GM18868 (cell line): ENCODE measurements at regions not wholly inside any gene's neighbourhood (a gene's known extent, or its start where the extent isn't known, plus 50 kb on each side); places are given as distances from the start of the nearest gene placed in this dataset.

Source experiments
- ATAC-seq: cut with Tn5 transposase; IDR thresholded peaks from one replicate; pipeline ENCODE4 v1.9.1; 2021; ENCODE audit warnings: mild to moderate bottlenecking, moderate library complexity; ENCODE audit not compliant: unreplicated experiment

DNA sequence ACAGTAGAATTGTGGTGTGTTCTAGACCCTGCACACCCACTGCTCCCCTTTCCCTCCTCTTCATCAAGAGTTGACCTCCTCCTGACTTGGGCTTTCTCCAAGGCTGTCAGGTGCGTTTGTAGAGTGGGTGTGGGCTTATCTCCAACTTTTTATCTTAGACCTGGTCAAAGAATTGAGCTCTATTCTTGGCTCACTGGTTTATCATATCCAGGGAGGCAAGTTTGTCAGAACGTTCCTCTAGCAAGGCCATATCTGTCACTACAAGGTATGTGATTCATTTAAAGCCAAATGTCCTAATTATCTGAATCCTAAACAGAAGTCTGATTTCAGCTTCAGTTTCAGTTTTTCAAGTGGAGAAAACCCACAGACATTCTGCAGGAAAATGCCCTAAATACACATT, 117.1 kb upstream of the MGAT5 start:
- peak; percentile 34 for ATAC-seq

DNA sequence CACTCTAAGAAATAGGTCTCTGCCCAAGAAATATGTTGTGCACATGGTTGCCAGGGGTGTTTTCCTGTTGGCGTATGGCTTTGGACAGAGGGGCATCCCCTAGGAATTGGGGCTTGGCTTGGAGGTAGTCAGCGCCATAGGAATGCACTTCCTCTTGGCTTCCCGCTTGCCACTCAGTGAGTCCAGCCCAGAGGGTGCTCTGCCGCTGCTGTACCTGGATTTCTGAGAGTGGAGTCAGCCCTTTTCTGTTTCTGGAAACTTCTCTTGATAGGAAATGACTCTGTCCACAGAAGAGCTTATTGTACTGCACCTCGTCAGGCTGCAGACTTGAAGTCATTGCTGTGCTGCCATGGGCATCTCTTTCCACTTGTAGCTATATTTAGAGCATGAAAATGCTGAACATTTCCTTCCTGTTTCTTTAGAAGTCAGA, 116.7 kb upstream of the MGAT5 start:
- ATAC-seq = peak; percentile 52

DNA sequence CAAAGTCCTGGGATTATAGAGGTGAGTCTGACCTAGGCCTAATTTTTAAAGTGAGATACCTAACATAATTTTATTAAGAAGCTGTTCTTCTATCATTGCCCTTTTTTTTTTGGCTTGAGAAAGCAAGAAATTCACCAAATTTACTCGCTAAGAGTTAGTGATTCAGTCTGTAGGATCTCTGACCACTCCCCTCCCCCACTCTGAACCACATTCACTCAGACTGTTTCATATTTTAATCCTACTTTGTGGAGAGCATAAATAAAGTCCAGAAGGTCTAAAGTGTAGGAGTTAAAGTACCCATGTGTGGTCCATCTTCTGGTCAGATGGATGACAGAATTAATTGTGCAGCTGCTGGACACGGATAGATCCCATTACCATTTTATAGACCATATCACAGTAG, 115.8 kb upstream of the MGAT5 start:
- ATAC-seq = no peak

DNA sequence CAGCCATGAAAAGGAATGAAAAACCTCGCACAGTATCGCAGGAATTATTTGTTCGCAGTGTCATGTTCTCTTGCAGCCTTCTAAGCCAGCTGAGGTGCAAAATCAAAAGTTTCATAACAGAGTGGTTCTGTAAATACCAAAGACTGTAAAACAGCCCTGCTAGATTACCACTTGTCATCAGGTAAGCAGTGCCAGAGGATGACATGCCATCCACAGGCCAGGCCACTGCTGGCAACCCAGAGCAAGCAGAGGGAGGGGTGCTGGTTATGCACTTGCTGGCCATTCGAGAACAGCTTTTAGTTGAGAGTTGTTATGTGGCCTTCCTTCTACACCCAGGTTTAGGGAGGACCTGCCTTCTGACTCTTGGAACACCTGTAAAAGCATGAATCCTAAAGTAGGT, 114.3 kb upstream of the MGAT5 start:
- ATAC-seq = no peak

DNA sequence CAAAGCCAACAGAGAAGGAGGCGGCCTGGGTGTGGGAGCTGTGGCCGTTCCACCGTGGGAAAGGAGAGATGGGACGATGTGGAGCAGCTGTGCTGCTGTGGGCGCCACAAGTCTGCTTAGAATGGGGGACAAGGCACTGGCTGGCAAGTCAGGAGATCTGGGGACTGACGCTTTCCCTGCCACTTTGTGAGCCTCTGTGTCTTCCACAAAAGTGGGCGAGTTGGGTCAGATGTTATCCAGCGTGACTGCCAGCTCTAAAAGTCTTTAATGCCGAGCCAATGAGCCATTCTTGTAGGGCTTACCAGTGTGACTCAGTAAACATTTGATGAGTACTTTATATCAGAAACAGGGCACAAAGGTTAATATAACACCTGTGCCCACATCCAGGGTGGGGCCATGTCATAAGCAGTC, 113.6 kb upstream of the MGAT5 start:
- ATAC-seq = no peak

- ATAC-seq = no peak
Observed at GRCh38 chr2:134141598-134142340, 112.1 kb upstream of the MGAT5 start.

DNA sequence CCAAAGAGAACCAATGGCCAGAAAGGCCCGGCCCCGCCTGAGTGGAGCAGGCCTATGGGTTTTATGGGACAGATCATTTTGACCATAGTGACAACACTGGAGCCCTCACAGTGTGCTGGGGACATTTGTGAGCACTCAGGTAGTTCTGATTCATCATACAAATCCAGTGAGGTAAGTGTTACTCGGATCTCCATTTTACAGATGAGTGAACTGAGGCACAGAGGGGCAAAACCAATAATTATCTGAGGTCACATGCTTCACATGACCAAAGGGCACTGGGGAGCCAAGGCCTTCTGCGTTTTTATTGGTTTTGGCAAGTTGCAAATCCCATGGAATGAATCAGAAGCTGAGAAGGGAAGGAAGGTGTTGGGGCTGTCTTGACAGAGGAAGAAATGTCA, 111.5 kb upstream of the MGAT5 start:
- ATAC-seq = no peak

DNA sequence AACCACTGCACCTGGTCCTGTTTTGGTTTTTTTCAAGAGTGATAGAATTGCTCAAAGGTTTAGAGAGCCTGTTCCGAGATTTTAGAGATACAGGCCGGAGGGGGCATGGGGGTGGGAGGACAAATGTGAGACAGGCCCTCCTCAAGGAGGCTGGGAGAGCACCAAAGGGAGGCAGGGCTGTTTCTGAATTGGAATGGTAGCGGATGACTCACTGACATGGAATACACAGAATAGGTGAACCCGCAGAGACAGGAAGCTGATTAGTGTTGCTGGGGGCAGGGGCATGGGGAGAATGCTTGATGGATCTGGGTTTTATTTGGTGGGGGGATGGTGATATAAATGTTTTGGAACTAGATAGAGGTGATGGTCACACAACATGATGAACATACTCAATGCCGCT, 111.0 kb upstream of the MGAT5 start:
- ATAC-seq = no peak

- no peak for ATAC-seq
Observed at GRCh38 chr2:134143568-134143967, 110.3 kb upstream of the MGAT5 start.

DNA sequence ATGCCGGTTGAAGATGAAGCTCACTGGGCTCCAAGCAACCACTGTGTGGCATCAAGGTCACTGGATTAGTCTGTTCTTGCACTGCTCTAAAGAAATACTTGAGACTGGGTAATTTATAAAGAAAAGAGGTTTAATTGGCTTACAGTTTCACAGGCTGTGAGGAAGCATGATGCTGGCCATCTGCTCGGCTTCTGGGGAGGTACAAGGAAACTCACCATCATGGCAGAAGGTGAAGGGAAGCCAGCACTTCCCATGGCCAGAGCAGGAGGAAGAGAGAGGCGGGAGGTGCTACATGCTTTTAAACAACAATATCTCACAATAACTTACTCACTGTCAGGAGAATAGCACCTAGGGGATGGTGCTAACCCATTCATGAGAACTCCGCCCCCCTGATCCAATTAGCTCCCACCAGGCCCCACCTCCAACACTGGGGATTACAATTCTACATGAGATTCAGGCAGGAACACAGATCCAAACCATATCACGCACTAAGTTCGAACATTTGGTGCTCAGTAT, 109.7 kb upstream of the MGAT5 start:
- no peak for ATAC-seq

- no peak for ATAC-seq
Observed at GRCh38 chr2:134144651-134145050, 109.2 kb upstream of the MGAT5 start.

GRCh38 chr2:134145519-134145918, 108.4 kb upstream of the MGAT5 start:
- ATAC-seq = no peak

GRCh38 chr2:134146161-134146560, 107.7 kb upstream of the MGAT5 start:
- no peak for ATAC-seq

- no peak for ATAC-seq
Observed at GRCh38 chr2:134146620-134147019, 107.3 kb upstream of the MGAT5 start.

DNA sequence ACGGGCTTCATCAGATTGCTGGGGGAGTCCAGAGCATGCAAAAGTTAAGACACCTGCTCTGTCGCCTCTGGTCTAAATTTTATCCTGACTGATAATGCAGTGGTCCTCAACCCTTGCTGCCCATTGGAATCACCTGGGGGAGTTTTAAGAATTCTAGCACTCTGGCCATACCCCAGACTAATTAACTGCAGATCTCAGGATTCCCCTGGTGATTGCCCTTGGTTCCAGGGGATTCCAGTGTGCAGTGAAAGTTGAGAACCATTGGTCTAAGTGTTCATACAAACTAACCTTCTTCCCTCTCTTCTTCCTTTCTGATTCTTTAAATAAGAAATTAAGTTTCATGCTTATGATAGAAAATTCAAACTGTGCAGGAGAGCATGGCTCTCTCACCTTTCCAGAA, 105.7 kb upstream of the MGAT5 start:
- ATAC-seq = peak; percentile 54

DNA sequence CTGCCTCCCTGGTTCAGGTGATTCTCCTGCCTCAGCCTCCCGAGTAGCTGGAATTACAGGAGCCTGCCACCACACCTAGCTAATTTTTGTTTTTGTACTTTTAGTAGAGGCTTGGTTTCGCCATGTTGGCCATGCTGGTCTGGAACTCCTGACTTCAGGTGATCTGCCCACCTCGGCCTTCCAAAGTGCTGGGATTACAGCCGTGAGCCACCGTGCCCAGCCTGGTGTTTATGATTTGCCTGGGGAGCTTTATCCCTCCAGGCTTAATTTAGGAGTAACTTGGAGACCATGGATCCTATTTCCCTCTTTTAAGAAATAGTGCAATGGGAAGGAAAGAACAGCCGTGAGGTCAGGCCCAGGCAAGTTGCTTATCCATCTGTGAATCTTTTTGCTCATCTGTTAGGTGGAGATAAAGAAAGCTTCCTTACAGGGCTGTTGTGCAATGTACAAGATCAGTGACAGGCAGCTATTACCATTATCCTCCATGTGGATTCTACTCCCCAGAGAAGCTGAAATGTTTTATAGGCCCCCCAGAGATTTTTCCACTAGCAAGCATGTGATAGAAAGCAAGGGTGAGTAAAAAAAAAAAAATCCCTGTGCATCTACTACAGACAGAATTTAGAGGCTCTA, 104.9 kb upstream of the MGAT5 start:
- no peak for ATAC-seq

DNA sequence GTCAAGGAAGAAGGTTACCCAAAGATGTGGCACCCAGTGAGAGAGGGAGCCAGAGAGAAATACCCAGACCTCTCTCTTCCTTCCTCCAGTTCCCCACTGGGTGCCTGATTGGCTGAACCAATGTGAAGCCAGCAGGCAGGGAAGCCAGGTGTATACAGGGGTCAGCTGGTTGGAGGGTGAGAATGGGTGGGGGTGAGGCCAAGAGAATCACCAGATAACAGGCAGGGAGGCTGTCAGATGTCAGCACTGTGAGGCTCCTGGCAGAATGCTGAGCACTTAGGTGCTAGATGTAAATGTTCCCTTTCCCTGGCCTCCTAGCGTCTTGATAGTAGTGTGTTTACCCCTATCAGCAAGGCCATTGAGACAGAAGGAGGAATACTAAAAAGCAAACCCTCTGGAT, 104.0 kb upstream of the MGAT5 start:
- no peak for ATAC-seq

- no peak for ATAC-seq
Observed at GRCh38 chr2:134150760-134151159, 103.1 kb upstream of the MGAT5 start.

- ATAC-seq = no peak
Observed at GRCh38 chr2:134152045-134153010, 101.5 kb upstream of the MGAT5 start.

GRCh38 chr2:134153294-134153880, 100.5 kb upstream of the MGAT5 start:
- no peak for ATAC-seq

GRCh38 chr2:134154246-134154645, 99.6 kb upstream of the MGAT5 start:
- ATAC-seq = peak; percentile 71
